A673 (cell line): ENCODE measurements at regions not wholly inside any gene's neighbourhood (a gene's known extent, or its start where the extent isn't known, plus 50 kb on each side); places are given as distances from the start of the nearest gene placed in this dataset.

Experiments used
- EZH2 ChIP-seq: fragments of 200-600 bp; sonication (generic); IDR thresholded peaks from 2 replicates; pipeline ENCODE4 v1.6.1; 2017; ENCODE audit warnings: borderline replicate concordance, low read depth, mild to moderate bottlenecking, mixed read lengths, antibody characterized with exemption, low read length; ENCODE audit not compliant: poor library complexity, severe bottlenecking
- TF ChIP-seq, protein P1 (sequence below): fragments of 300-800, 200-600 bp; sonication (generic); conservative IDR thresholded peaks from 2 replicates; pipeline ENCODE4 v1.5.1; 2017; ENCODE audit warnings: low read depth, mild to moderate bottlenecking, antibody characterized with exemption, low read length, moderate library complexity, mixed read lengths

DNA sequence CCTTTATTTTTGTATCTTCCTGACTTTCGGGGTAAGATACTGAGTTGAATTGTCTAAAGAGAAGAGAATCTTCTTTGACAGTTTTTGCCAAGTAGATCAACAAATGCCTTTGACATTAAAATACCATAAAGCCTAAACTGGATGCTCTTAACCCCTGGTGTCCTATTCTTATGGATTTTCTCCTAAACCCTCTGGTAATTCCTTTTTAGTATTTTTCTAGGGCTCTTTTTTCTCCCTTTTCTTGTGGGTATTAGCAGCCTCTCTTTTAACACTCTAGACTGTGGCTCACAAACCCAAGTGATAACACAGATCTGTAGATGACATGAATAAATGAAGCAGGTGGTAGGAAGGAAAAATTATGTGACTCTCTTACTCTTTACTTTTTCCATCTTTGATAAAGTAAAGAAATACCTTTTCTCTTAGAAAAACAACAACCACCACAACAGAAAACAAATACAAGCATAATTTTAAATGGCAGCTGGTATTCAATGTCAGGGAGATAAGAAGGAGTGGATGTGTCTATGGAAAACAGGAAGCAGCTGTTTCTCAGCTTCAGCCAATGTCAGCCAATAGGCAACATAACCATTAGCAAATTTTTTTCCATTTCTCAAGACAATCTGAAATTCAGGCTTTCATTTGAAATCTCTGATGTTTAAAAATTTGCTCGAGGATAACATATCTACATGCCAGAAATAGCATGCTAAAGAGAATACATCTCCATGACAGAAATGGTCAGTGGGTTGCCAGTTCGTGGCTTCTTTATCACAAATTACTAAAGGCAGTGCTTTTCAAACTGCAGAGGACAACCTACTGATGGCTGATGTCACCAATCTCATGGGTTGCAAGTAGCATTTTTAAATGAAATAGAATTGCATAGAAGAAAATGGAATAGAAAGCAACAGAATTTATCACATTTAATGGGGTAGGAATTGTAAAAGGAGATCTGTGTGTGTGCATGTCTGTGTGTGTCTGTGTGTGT, 123.1 kb upstream of the KRR1 start:
- TF ChIP-seq, protein P1, sequence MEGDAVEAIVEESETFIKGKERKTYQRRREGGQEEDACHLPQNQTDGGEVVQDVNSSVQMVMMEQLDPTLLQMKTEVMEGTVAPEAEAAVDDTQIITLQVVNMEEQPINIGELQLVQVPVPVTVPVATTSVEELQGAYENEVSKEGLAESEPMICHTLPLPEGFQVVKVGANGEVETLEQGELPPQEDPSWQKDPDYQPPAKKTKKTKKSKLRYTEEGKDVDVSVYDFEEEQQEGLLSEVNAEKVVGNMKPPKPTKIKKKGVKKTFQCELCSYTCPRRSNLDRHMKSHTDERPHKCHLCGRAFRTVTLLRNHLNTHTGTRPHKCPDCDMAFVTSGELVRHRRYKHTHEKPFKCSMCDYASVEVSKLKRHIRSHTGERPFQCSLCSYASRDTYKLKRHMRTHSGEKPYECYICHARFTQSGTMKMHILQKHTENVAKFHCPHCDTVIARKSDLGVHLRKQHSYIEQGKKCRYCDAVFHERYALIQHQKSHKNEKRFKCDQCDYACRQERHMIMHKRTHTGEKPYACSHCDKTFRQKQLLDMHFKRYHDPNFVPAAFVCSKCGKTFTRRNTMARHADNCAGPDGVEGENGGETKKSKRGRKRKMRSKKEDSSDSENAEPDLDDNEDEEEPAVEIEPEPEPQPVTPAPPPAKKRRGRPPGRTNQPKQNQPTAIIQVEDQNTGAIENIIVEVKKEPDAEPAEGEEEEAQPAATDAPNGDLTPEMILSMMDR = no peak
- TF ChIP-seq EZH2 = no peak
